DOHH2 (cell line): ENCODE measurements at regions not wholly inside any gene's neighbourhood (a gene's known extent, or its start where the extent isn't known, plus 50 kb on each side); places are given as distances from the start of the nearest gene placed in this dataset.

Source experiments
- CTCF ChIP-seq: fragments of 200-600 bp; sonication (generic); IDR thresholded peaks from one replicate; pipeline ENCODE4 v1.5.1; 2014; ENCODE audit warnings: antibody characterized with exemption, mild to moderate bottlenecking, low read depth, low read length; ENCODE audit not compliant: poor library complexity, severe bottlenecking
- EZH2phosphoT487 ChIP-seq: fragments of 200-600 bp; sonication (generic); IDR thresholded peaks from 2 replicates; pipeline ENCODE4 v1.6.1; 2017; ENCODE audit warnings: borderline replicate concordance, mild to moderate bottlenecking, antibody characterized with exemption, low read length, moderate library complexity, mixed read lengths

- TF ChIP-seq CTCF (no peak), EZH2phosphoT487 (no peak)
Observed at GRCh38 chr12:77745624-77746023, 85.1 kb upstream of the NAV3 start.
